OCI-LY1 (cell line): ENCODE measurements at regions not wholly inside any gene's neighbourhood (a gene's known extent, or its start where the extent isn't known, plus 50 kb on each side); places are given as distances from the start of the nearest gene placed in this dataset.

Experiments
- EZH2 ChIP-seq: fragments of 200-600 bp; sonication (generic), shearing (Covaris generic); IDR thresholded peaks from 2 replicates; pipeline ENCODE4 v1.8.0; 2017; ENCODE audit warnings: borderline replicate concordance, mixed run types, mild to moderate bottlenecking, antibody characterized with exemption, low read length, moderate library complexity, mixed read lengths
- TF ChIP-seq, protein P1 (sequence below): fragments of 200-600 bp; sonication (generic), shearing (Covaris generic); IDR thresholded peaks from 2 replicates; pipeline ENCODE4 v1.5.1; 2017; ENCODE audit warnings: mild to moderate bottlenecking, antibody characterized with exemption, low read length, moderate library complexity, mixed read lengths

DNA sequence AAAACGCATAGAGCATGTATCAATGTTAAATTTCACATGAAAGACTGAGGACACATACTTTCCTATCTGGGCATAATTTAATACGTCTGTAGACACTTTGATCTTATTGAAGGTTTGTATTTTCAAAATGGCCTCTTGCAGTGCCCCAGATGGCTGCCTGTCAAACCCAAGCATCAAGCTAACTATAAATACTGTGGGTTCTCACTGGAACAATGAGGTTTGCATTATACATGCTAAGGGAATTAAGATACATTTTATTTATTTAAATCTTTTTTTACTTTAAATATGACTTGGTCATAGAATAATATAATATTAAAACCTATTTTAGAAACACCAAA is 702.9 kb upstream of the GRAMD2B start:
- TF ChIP-seq, protein P1, sequence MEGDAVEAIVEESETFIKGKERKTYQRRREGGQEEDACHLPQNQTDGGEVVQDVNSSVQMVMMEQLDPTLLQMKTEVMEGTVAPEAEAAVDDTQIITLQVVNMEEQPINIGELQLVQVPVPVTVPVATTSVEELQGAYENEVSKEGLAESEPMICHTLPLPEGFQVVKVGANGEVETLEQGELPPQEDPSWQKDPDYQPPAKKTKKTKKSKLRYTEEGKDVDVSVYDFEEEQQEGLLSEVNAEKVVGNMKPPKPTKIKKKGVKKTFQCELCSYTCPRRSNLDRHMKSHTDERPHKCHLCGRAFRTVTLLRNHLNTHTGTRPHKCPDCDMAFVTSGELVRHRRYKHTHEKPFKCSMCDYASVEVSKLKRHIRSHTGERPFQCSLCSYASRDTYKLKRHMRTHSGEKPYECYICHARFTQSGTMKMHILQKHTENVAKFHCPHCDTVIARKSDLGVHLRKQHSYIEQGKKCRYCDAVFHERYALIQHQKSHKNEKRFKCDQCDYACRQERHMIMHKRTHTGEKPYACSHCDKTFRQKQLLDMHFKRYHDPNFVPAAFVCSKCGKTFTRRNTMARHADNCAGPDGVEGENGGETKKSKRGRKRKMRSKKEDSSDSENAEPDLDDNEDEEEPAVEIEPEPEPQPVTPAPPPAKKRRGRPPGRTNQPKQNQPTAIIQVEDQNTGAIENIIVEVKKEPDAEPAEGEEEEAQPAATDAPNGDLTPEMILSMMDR: no peak
- no peak for TF ChIP-seq EZH2
